CD4-positive, CD25-positive, alpha-beta regulatory T cell (primary cell): ENCODE measurements at regions not wholly inside any gene's neighbourhood (a gene's known extent, or its start where the extent isn't known, plus 50 kb on each side); places are given as distances from the start of the nearest gene placed in this dataset.

Experiments used
- ATAC-seq, 2 donors: fragments of 150-1000 bp; cut with Tn5 transposase; one replicate each; pipeline ENCODE4 v1.10.0; 2021; ENCODE audit warnings: low read depth in 2 of 2, moderate number of reproducible peaks in 2 of 2, moderate library complexity in 1 of 2
- DNase-seq, 3 donors: peaks; one replicate each; pipeline versions ENCODE4 v3.0.0 to v3.0.0-alpha.2; 2012 to 2022; ENCODE audit warnings: mixed read lengths in 1 of 3
- H3K27ac ChIP-seq: one replicate; pipeline ENCODE4 v1.7.0; 2013; ENCODE audit warnings: mild to moderate bottlenecking, low read length; ENCODE audit not compliant: insufficient read depth, poor library complexity, severe bottlenecking
- H3K27me3 ChIP-seq: one replicate; pipeline ENCODE4 v1.7.0; 2013; ENCODE audit warnings: low read length; ENCODE audit not compliant: control insufficient read depth, insufficient read depth
- H3K36me3 ChIP-seq: one replicate; pipeline ENCODE4 v1.7.0; 2013; ENCODE audit warnings: mild to moderate bottlenecking, low read length, moderate library complexity; ENCODE audit not compliant: control insufficient read depth, insufficient read depth
- H3K4me1 ChIP-seq: 2 replicates; pipeline ENCODE4 v1.7.0; 2013; ENCODE audit warnings: mild to moderate bottlenecking, low read length; ENCODE audit not compliant: insufficient read depth, control insufficient read depth, poor library complexity, severe bottlenecking
- H3K4me3 ChIP-seq: one replicate; pipeline ENCODE4 v1.7.0; 2013; ENCODE audit warnings: low read depth, mild to moderate bottlenecking, low read length, moderate library complexity
- H3K9me3 ChIP-seq, 2 experiments: 1 replicate in 1 of 2; 2 replicates in 1 of 2; pipeline ENCODE4 v1.7.0; 2013; ENCODE audit warnings: low read length in 2 of 2, mild to moderate bottlenecking in 1 of 2, moderate library complexity in 1 of 2; ENCODE audit not compliant: control insufficient read depth in 2 of 2
- H3K27ac Mint-ChIP-seq, 3 donors: one replicate each; pipeline ENCODE4 v1.8.0; 2020 to 2022; ENCODE audit warnings: mild to moderate bottlenecking in 3 of 3, mixed read lengths in 3 of 3, moderate library complexity in 2 of 3
- H3K27me3 Mint-ChIP-seq: one replicate; pipeline ENCODE4 v1.8.0; 2022; ENCODE audit warnings: mild to moderate bottlenecking, mixed read lengths
- H3K36me3 Mint-ChIP-seq: one replicate; pipeline ENCODE4 v1.8.0; 2020; ENCODE audit warnings: mixed read lengths
- H3K4me1 Mint-ChIP-seq, 4 donors: one replicate each; pipeline ENCODE4 v1.8.0; 2020 to 2022; ENCODE audit warnings: mixed read lengths in 4 of 4, mild to moderate bottlenecking in 1 of 4
- H3K4me3 Mint-ChIP-seq, 4 donors: one replicate each; pipeline ENCODE4 v1.8.0; 2020 to 2022; ENCODE audit warnings: mild to moderate bottlenecking in 4 of 4, mixed read lengths in 4 of 4, moderate library complexity in 3 of 4
- H3K9me3 Mint-ChIP-seq, 7 donors: one replicate each; pipeline ENCODE4 v1.8.0; 2020 to 2022; ENCODE audit warnings: mixed read lengths in 7 of 7, mild to moderate bottlenecking in 3 of 7, moderate library complexity in 2 of 7

DNA sequence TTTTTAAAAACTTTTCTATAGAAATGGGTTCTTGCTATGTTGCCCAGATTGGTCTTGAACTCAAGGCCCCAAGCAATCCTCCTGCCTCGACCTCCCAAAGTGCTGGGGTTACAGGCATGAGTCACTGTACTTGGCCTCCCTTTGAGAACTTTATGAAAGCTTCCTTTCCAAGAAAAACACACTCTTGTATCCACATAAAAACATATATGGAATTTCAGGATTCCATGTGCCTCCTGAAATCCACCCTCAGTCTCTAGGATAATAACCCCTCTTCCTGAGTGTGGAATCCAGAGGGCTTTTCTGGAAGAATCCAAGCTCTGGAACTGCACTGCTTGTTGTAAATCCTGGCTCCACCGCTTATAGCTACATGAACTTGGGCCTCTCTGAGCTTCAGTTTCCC is 53.2 kb upstream of the MRTFB start:
- Mint-ChIP-seq H3K4me3 (no peak overlapping the region), H3K27ac (no peak overlapping the region), H3K9me3 (no peaks in the 10 kb centered on the region), H3K4me1 (no peaks in the 10 kb centered on the region), H3K27me3 (peaks cover 14% of the 10 kb centered on the region), H3K36me3 (no peaks in the 10 kb centered on the region)
- Histone ChIP-seq H3K4me1 (no peaks in the 10 kb centered on the region), H3K27ac (no peak overlapping the region), H3K9me3 (no peaks in the 10 kb centered on the region), H3K4me3 (no peak overlapping the region), H3K27me3 (no peaks in the 10 kb centered on the region), H3K36me3 (no peaks in the 10 kb centered on the region)
- ATAC-seq, result no peak
- no peak for DNase-seq

DNA sequence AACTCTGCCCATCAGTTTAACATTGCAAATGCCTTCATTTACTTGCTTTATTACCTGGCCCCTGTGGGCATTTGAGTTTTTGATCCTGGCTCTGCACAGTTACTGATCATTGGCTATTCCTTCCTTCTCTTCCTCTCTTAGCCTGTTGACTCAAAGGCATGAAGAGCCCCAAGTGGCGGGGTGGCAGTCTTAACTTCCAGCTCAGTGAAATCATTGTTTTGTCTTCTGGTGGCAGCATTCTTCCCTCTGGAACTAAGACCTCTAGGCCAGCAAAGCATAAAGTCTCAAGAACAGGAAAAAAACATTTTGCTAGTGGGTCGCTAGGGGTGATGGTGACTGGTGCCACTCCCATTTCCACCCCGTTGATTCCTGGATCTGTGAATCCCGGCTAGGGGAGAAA is 52.3 kb upstream of the MRTFB start:
- Histone ChIP-seq H3K27me3 (no peaks in the 10 kb centered on the region), H3K9me3 (no peaks in the 10 kb centered on the region), H3K4me3 (no peak overlapping the region), H3K4me1 (no peaks in the 10 kb centered on the region), H3K36me3 (no peaks in the 10 kb centered on the region), H3K27ac (no peak overlapping the region)
- H3K4me3 Mint-ChIP-seq, result no peak overlapping the region
- peaks cover 14% of the 10 kb centered on the region for H3K27me3 Mint-ChIP-seq
- ATAC-seq (no peak), DNase-seq (no peak)
- peaks cover 0 to under 1% (median 0%) of the 10 kb centered on the region in 7 donors for H3K9me3 Mint-ChIP-seq
- H3K36me3 Mint-ChIP-seq, result no peaks in the 10 kb centered on the region
- H3K4me1 Mint-ChIP-seq, result no peaks in the 10 kb centered on the region
- no peak overlapping the region for H3K27ac Mint-ChIP-seq

DNA sequence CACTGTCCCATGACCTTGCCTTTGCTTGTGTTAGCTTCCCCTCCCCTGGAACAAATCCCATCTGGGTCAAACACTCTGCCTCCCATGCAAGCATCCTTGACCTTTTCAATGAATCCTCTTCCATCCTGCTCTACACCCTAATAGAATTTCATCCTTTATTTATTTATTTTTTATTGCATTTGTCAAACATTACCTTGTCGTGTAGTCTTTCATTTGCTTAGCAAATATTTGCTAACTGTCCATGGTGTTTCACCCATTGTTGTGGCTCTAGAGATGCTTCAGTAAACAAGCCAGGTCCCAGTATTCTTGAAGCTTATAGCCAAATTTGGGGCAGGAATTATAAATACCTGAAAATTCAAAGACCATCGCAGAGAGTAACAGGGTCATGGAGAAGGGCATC is 51.0 kb upstream of the MRTFB start:
- DNase-seq, result no peak
- Mint-ChIP-seq H3K9me3 (peaks cover 0 to 3% (median 0%) of the 10 kb centered on the region in 7 donors), H3K36me3 (no peaks in the 10 kb centered on the region), H3K27me3 (peaks cover 14% of the 10 kb centered on the region), H3K4me1 (no peaks in the 10 kb centered on the region), H3K27ac (no peak overlapping the region), H3K4me3 (no peak overlapping the region)
- no peak overlapping the region for H3K27ac ChIP-seq
- H3K4me3 ChIP-seq, result no peak overlapping the region
- H3K36me3 ChIP-seq, result no peaks in the 10 kb centered on the region
- no peak for ATAC-seq
- no peaks in the 10 kb centered on the region for H3K9me3 ChIP-seq
- no peaks in the 10 kb centered on the region for H3K27me3 ChIP-seq
- H3K4me1 ChIP-seq, result no peaks in the 10 kb centered on the region
